AG09319 (cell line): ENCODE measurements at regions not wholly inside any gene's neighbourhood (a gene's known extent, or its start where the extent isn't known, plus 50 kb on each side); places are given as distances from the start of the nearest gene placed in this dataset.
"Not testable (repeated sequence)": the region's sequence is repeated elsewhere in the genome, so short reads cannot be mapped to it uniquely, and the experiment has no call there.

Experiments
- DNase-seq: peaks from one replicate; pipeline ENCODE4 v3.0.0-alpha.2; 2010; ENCODE audit warnings: low read depth; ENCODE audit errors: extremely low read depth
- CTCF ChIP-seq: IDR thresholded peaks from 2 replicates; pipeline ENCODE4 v1.5.1; 2011; ENCODE audit warnings: low read depth, mild to moderate bottlenecking, inconsistent platforms, low read length, moderate library complexity

- no peak for TF ChIP-seq CTCF
- DNase-seq: no peak
These were observed 67.4 kb downstream of the CARTPT start for GRCh38 chr5:71786337-71787055.

GRCh38 chr5:71788794-71789193 is 69.7 kb downstream of the CARTPT start:
- TF ChIP-seq CTCF: no peak
- no peak for DNase-seq

GRCh38 chr5:71789746-71790145 is 70.7 kb downstream of the CARTPT start:
- DNase-seq: no peak
- TF ChIP-seq CTCF: no peak

GRCh38 chr5:71790433-71790832 is 71.4 kb downstream of the CARTPT start:
- no peak for DNase-seq
- TF ChIP-seq CTCF: no peak

- not testable (repeated sequence) for DNase-seq
These were observed 73.0 kb downstream of the CARTPT start for GRCh38 chr5:71792041-71792440.

- TF ChIP-seq CTCF: no peak
- no peak for DNase-seq
These were observed 75.1 kb downstream of the CARTPT start for GRCh38 chr5:71794061-71794695.

- no peak for DNase-seq
- no peak for TF ChIP-seq CTCF
These were observed 83.6 kb downstream of the CARTPT start for GRCh38 chr5:71802673-71803072.

- DNase-seq: no peak
- no peak for TF ChIP-seq CTCF
These were observed 87.6 kb downstream of the CARTPT start for GRCh38 chr5:71806711-71807110.
